Stimulated activated CD4-positive, alpha-beta T cell treated with anti-CD3 and anti-CD28 coated beads, Interleukin-4, amount 100 ng/mL, for 24 hours (primary cell): ENCODE measurements at regions not wholly inside any gene's neighbourhood (a gene's known extent, or its start where the extent isn't known, plus 50 kb on each side); places are given as distances from the start of the nearest gene placed in this dataset.
"Not testable (repeated sequence)": the region's sequence is repeated elsewhere in the genome, so short reads cannot be mapped to it uniquely, and the experiment has no call there.

Experiments
- DNase-seq: peaks from one replicate; pipeline ENCODE4 v3.0.0-alpha.2; 2020

GRCh38 chr12:46084666-46085631, 94.6 kb upstream of the SCAF11 start:
- DNase-seq, result no peak

- no peak for DNase-seq
These were observed 92.3 kb upstream of the SCAF11 start for GRCh38 chr12:46082490-46083200.

- no peak for DNase-seq
These were observed 82.9 kb upstream of the SCAF11 start for GRCh38 chr12:46073321-46073720.

GRCh38 chr12:46071769-46072624, 81.6 kb upstream of the SCAF11 start:
- DNase-seq, result peak; percentile 68

- no peak for DNase-seq
These were observed 81.0 kb upstream of the SCAF11 start for GRCh38 chr12:46071335-46071734.

- DNase-seq, result no peak
These were observed 76.7 kb upstream of the SCAF11 start for GRCh38 chr12:46067094-46067493.

GRCh38 chr12:46065412-46066166, 75.2 kb upstream of the SCAF11 start:
- DNase-seq, result no peak

- no peak for DNase-seq
These were observed 74.2 kb upstream of the SCAF11 start for GRCh38 chr12:46064548-46064947.

- not testable (repeated sequence) for DNase-seq
These were observed 68.3 kb upstream of the SCAF11 start for GRCh38 chr12:46058697-46059096.

- no peak for DNase-seq
These were observed 60.4 kb upstream of the SCAF11 start for GRCh38 chr12:46050805-46051204.

GRCh38 chr12:46049665-46050064, 59.3 kb upstream of the SCAF11 start:
- no peak for DNase-seq

GRCh38 chr12:46046436-46046835, 56.1 kb upstream of the SCAF11 start:
- no peak for DNase-seq

GRCh38 chr12:46043972-46044520, 53.7 kb upstream of the SCAF11 start:
- DNase-seq, result no peak
